ENCODE measurements at regions not wholly inside any gene's neighbourhood (a gene's known extent, or its start where the extent isn't known, plus 50 kb on each side); places are given as distances from the start of the nearest gene placed in this dataset.

- TF ChIP-seq CTCF (IDR thresholded peaks at IDR 0.05; ENCODE audit: low read length): no peak
- no peak for TF ChIP-seq EZH2 (IDR thresholded peaks at IDR 0.05; ENCODE audit: borderline replicate concordance, low read length)
Measured at GRCh38 chr6:141460743-141461484, 671.8 kb upstream of the GJE1 start.
